A549 (cell line): ENCODE measurements at regions not wholly inside any gene's neighbourhood (a gene's known extent, or its start where the extent isn't known, plus 50 kb on each side); places are given as distances from the start of the nearest gene placed in this dataset.
"Not testable (repeated sequence)": the region's sequence is repeated elsewhere in the genome, so short reads cannot be mapped to it uniquely, and the experiment has no call there.

ENCODE experiments used
- ATAC-seq, 2 experiments: fragments of 200-7000 bp in 1 of 2; fragments of >200 bp in 1 of 2; cut with Nextera tagmentation in 1 of 2; cut with Tn5 transposase in 1 of 2; 3 replicates each; pipeline versions ENCODE4 v1.8.0 to v1.9.1; 2018 to 2020; ENCODE audit warnings: mild to moderate bottlenecking in 1 of 2, moderate library complexity in 1 of 2
- CTCF ChIA-PET: fragments of 300-600 bp; sonication (Branson Sonifier 250); formaldehyde crosslinking; extraction: SDS; loops from one replicate; lab custom pipeline; 2021; ENCODE audit warnings: antibody characterized with exemption, inconsistent platforms; lab: Yijun Ruan, JAX
- POLR2A ChIA-PET: fragments of 350-600 bp; formaldehyde crosslinking; extraction: SDS; loops from one replicate; lab custom pipeline; 2021; ENCODE audit warnings: antibody characterized with exemption, inconsistent platforms; lab: Yijun Ruan, JAX
- DNase-seq, 2 experiments: peaks; one replicate each; pipeline versions ENCODE4 v3.0.0 to v3.0.0-alpha.2; 2011 to 2016; ENCODE audit warnings: low read depth in 1 of 2, low spot score in 1 of 2
- FAIRE-seq: peaks from 2 replicates; lab custom pipeline; 2011; peaks lifted over from hg19 to GRCh38; lab: Jason Lieb, UNC
- H3K27ac ChIP-seq, 2 experiments: fragments of >200 bp; sonication (Bioruptor Twin); formaldehyde crosslinking; 3 replicates each; pipeline ENCODE4 v1.5.1; 2016 to 2017
- H3K4me1 ChIP-seq: fragments of >200 bp; sonication (Bioruptor Twin); formaldehyde crosslinking; 3 replicates; pipeline ENCODE4 v1.6.1; 2016
- H3K4me2 ChIP-seq: fragments of >200 bp; sonication (Bioruptor Twin); formaldehyde crosslinking; 3 replicates; pipeline ENCODE4 v1.6.1; 2016
- H3K4me3 ChIP-seq: fragments of >200 bp; sonication (Bioruptor Twin); formaldehyde crosslinking; 3 replicates; pipeline ENCODE4 v1.5.1; 2016
- H3K9me3 ChIP-seq: fragments of >200 bp; sonication (Bioruptor Twin); formaldehyde crosslinking; 3 replicates; pipeline ENCODE4 v1.6.1; 2016
- BCL3 ChIP-seq: fragments of >200 bp; sonication (Bioruptor Twin); formaldehyde crosslinking; IDR thresholded peaks from 3 replicates; pipeline ENCODE4 v1.6.1; 2016
- CBX8 ChIP-seq: fragments of 200-600 bp; sonication (generic); IDR thresholded peaks from 2 replicates; pipeline ENCODE4 v1.6.1; 2016
- CEBPB ChIP-seq, 2 experiments: fragments of >200 bp in 1 of 2; sonication (Bioruptor Twin) in 1 of 2; formaldehyde crosslinking in 1 of 2; IDR thresholded peaks; 2 replicates each; pipeline ENCODE4 v1.6.1; 2012 to 2016
- CHD2 ChIP-seq: fragments of 150-350 bp; IDR thresholded peaks from 2 replicates; pipeline ENCODE4 v1.6.1; 2014; ENCODE audit warnings: low read length; ENCODE audit not compliant: partially characterized antibody
- E2F6 ChIP-seq: IDR thresholded peaks from 2 replicates; pipeline ENCODE4 v1.6.1; 2012; ENCODE audit warnings: low read depth, borderline replicate concordance
- EHF ChIP-seq: fragments of 250-450 bp; sonication (Bioruptor Pico); IDR thresholded peaks from 2 replicates; pipeline ENCODE4 v1.5.0; 2020; ENCODE audit warnings: mild to moderate bottlenecking
- EP300 ChIP-seq, 2 experiments: fragments of >200 bp; sonication (Bioruptor Twin); formaldehyde crosslinking; IDR thresholded peaks; 2 replicates in 1 of 2; 3 replicates in 1 of 2; pipeline ENCODE4 v1.6.1; 2016 to 2017
- FOSB ChIP-seq: fragments of 250-450 bp; sonication (Bioruptor Pico); IDR thresholded peaks from 2 replicates; pipeline ENCODE4 v1.5.0; 2020; ENCODE audit warnings: mild to moderate bottlenecking, moderate library complexity
- HDAC2 ChIP-seq: fragments of 200-600 bp; sonication (generic); IDR thresholded peaks from 2 replicates; pipeline ENCODE4 v1.6.1; 2016
- HMGXB4 ChIP-seq: fragments of 250-450 bp; sonication (Bioruptor Pico); IDR thresholded peaks from 2 replicates; pipeline ENCODE4 v1.5.0; 2021; ENCODE audit warnings: mild to moderate bottlenecking, moderate library complexity, borderline replicate concordance
- HOXB13 ChIP-seq: fragments of 250-450 bp; sonication (Bioruptor Pico); IDR thresholded peaks from 2 replicates; pipeline ENCODE4 v1.5.0; 2020; ENCODE audit warnings: low read depth, mild to moderate bottlenecking, moderate library complexity
- JUN ChIP-seq, 2 experiments: fragments of >200 bp; sonication (Bioruptor Twin); formaldehyde crosslinking; IDR thresholded peaks; 2 replicates in 1 of 2; 3 replicates in 1 of 2; pipeline ENCODE4 v1.6.1; 2016 to 2017
- KDM1A ChIP-seq: fragments of 200-600 bp; sonication (generic); IDR thresholded peaks from 2 replicates; pipeline ENCODE4 v1.6.1; 2016; ENCODE audit warnings: low read depth, mild to moderate bottlenecking
- MAX ChIP-seq: IDR thresholded peaks from 2 replicates; pipeline ENCODE4 v1.6.1; 2012
- MAZ ChIP-seq: fragments of 150-350 bp; IDR thresholded peaks from 2 replicates; pipeline ENCODE4 v1.6.1; 2014; ENCODE audit warnings: antibody characterized with exemption, low read depth, low read length, borderline replicate concordance
- MYC ChIP-seq: IDR thresholded peaks from 2 replicates; pipeline ENCODE4 v1.6.1; 2012; ENCODE audit warnings: mild to moderate bottlenecking, inconsistent platforms, low read length, improper control_type of control experiment, borderline replicate concordance
- NFE2L2 ChIP-seq: fragments of 150-350 bp; conservative IDR thresholded peaks from 2 replicates; pipeline ENCODE4 v1.6.1; 2014; ENCODE audit warnings: low read length
- RCOR1 ChIP-seq: fragments of 150-350 bp; IDR thresholded peaks from 2 replicates; pipeline ENCODE4 v1.6.1; 2014; ENCODE audit warnings: antibody characterized with exemption, low read length, low read depth
- REST ChIP-seq: fragments of 200-600 bp; sonication (generic); IDR thresholded peaks from 2 replicates; pipeline ENCODE4 v1.6.1; 2016; ENCODE audit warnings: antibody characterized with exemption, mild to moderate bottlenecking, moderate library complexity
- RFX5 ChIP-seq: fragments of 450-650 bp; IDR thresholded peaks from 2 replicates; pipeline ENCODE4 v1.7.1; 2014; ENCODE audit warnings: antibody characterized with exemption, mild to moderate bottlenecking, moderate library complexity
- RNF2 ChIP-seq: fragments of 200-600 bp; sonication (generic); IDR thresholded peaks from 2 replicates; pipeline ENCODE4 v1.6.1; 2016; ENCODE audit warnings: low read depth, mild to moderate bottlenecking, antibody characterized with exemption, moderate library complexity, borderline replicate concordance
- SREBF2 ChIP-seq: fragments of 450-650 bp; IDR thresholded peaks from 2 replicates; pipeline ENCODE4 v1.6.1; 2014; ENCODE audit warnings: mild to moderate bottlenecking, moderate library complexity
- TFCP2L1 ChIP-seq: fragments of 250-450 bp; sonication (Bioruptor Pico); IDR thresholded peaks from 2 replicates; pipeline ENCODE4 v1.5.0; 2021; ENCODE audit warnings: mild to moderate bottlenecking
- USF2 ChIP-seq: fragments of 450-650 bp; IDR thresholded peaks from 2 replicates; pipeline ENCODE4 v1.6.1; 2014; ENCODE audit warnings: antibody characterized with exemption
- ZC3H11A ChIP-seq: fragments of 450-650 bp; IDR thresholded peaks from 2 replicates; pipeline ENCODE4 v1.6.1; 2014; ENCODE audit warnings: antibody characterized with exemption, mild to moderate bottlenecking
- ZSCAN20 ChIP-seq: fragments of 250-450 bp; sonication (Bioruptor Pico); IDR thresholded peaks from 2 replicates; pipeline ENCODE4 v1.8.0; 2022; ENCODE audit warnings: mild to moderate bottlenecking, moderate library complexity
- WGBS: methylation state at CpG from one replicate; pipeline ENCODE4 v1.1.6; 2017; ENCODE audit errors: missing lambda C conversion rate; 5-methylcytosine and 5-hydroxymethylcytosine counted together

- ATAC-seq (no peak), DNase-seq (no peak), FAIRE-seq (no peak)
- 55% methylated on average over 4 of the region's 4 CpGs for WGBS
- Histone ChIP-seq H3K4me1 (no peaks in the 10 kb centered on the region), H3K27ac (no peak overlapping the region), H3K4me3 (no peak overlapping the region), H3K9me3 (no peaks in the 10 kb centered on the region), H3K4me2 (no peak overlapping the region)
- TF ChIP-seq ZC3H11A (no peak), HDAC2 (no peak), RCOR1 (no peak), RNF2 (no peak), NFE2L2 (no peak), CHD2 (no peak), HOXB13 (CRISPR knock-in tag) (no peak), HMGXB4 (CRISPR knock-in tag) (no peak), TFCP2L1 (CRISPR knock-in tag) (no peak), ZSCAN20 (no peak), SREBF2 (no peak)
- ChIA-PET CTCF (interaction anchor here (0.6 to 1.2 kb wide), 3 partner anchors 24 to 269 kb away, joined by 3 to 6 read pairs (median 3); no protein-coding TSS in a partner anchor), POLR2A (no interaction called here)
Measured at GRCh38 chr2:147595200-147595599, 249.6 kb upstream of the ACVR2A start.

- TF ChIP-seq CBX8, result no peak
- TF ChIP-seq KDM1A, result no peak
- no peak for TF ChIP-seq EP300 (IDR thresholded peaks at IDR 0.05)
- TF ChIP-seq BCL3, result no peak
- no peak for TF ChIP-seq RFX5
- no peak for TF ChIP-seq MYC
- no peak for TF ChIP-seq USF2
- TF ChIP-seq FOSB (CRISPR knock-in tag), result no peak
- no peak for TF ChIP-seq MAX
- TF ChIP-seq NFE2L2, result no peak
- TF ChIP-seq JUN (IDR thresholded peaks at IDR 0.05), result no peak
- TF ChIP-seq REST, result no peak
- no peak for TF ChIP-seq MAZ
- TF ChIP-seq E2F6, result no peak
- TF ChIP-seq EHF, result no peak
- TF ChIP-seq SREBF2, result no peak
- no peak for TF ChIP-seq CEBPB (IDR thresholded peaks at IDR 0.05)
- Histone ChIP-seq H3K4me2 (no peak overlapping the region), H3K4me1 (no peaks in the 10 kb centered on the region), H3K4me3 (no peak overlapping the region), H3K9me3 (no peaks in the 10 kb centered on the region), H3K27ac (no peak overlapping the region)
- no peak for ATAC-seq
- no peak for FAIRE-seq
- no peak for DNase-seq
- 4% methylated on average over 3 of the region's 3 CpGs for whole genome bisulfite sequencing
- ChIA-PET CTCF (no interaction called here), POLR2A (no interaction called here)
Measured at GRCh38 chr2:147594038-147594437, 250.8 kb upstream of the ACVR2A start.

GRCh38 chr2:147592784-147593183, 252.0 kb upstream of the ACVR2A start:
- FAIRE-seq, H3K4me1 ChIP-seq, H3K4me3 ChIP-seq, H3K9me3 ChIP-seq, POLR2A ChIA-PET, ATAC-seq, DNase-seq, CTCF ChIA-PET, H3K4me2 ChIP-seq, H3K27ac ChIP-seq: not testable (repeated sequence)
- WGBS, result 25% methylated on average over 2 of the region's 2 CpGs
